Muscle layer of colon (tissue), 2 donors: ENCODE measurements at regions not wholly inside any gene's neighbourhood (a gene's known extent, or its start where the extent isn't known, plus 50 kb on each side); places are given as distances from the start of the nearest gene placed in this dataset.

Experiments used
- H3K27ac ChIP-seq: one replicate; pipeline ENCODE4 v1.7.0; 2013; ENCODE audit warnings: low read depth, mild to moderate bottlenecking, low read length, moderate library complexity
- H3K27me3 ChIP-seq, 2 donors: one replicate each; pipeline ENCODE4 v1.7.0; 2013; ENCODE audit warnings: low read length in 2 of 2, mild to moderate bottlenecking in 2 of 2; ENCODE audit not compliant: insufficient read depth in 2 of 2, control insufficient read depth in 1 of 2
- H3K36me3 ChIP-seq: one replicate; pipeline ENCODE4 v1.7.0; 2013; ENCODE audit warnings: mild to moderate bottlenecking, low read length; ENCODE audit not compliant: insufficient read depth
- H3K4me1 ChIP-seq: one replicate; pipeline ENCODE4 v1.7.0; 2013; ENCODE audit warnings: mild to moderate bottlenecking, low read length; ENCODE audit not compliant: insufficient read depth
- H3K4me3 ChIP-seq, 2 donors: one replicate each; pipeline ENCODE4 v1.7.0; 2013; ENCODE audit warnings: low read length in 2 of 2, low read depth in 1 of 2, mild to moderate bottlenecking in 1 of 2, moderate library complexity in 1 of 2
- H3K9ac ChIP-seq: one replicate; pipeline ENCODE4 v1.7.0; 2013; ENCODE audit warnings: low read length
- H3K9me3 ChIP-seq: one replicate; pipeline ENCODE4 v1.7.0; 2013; ENCODE audit warnings: mild to moderate bottlenecking, low read length
- donor health status: abdominal sarcoma.
- donor health status: Adenocarcinoma of cecum.

GRCh38 chr6:22099231-22099630, 197.6 kb downstream of the PRL start:
- Histone ChIP-seq H3K27me3 (no peaks in the 10 kb centered on the region), H3K27ac (no peak overlapping the region), H3K36me3 (no peaks in the 10 kb centered on the region), H3K9ac (no peak overlapping the region), H3K9me3 (no peaks in the 10 kb centered on the region), H3K4me3 (no peak overlapping the region), H3K4me1 (peaks cover 6% of the 10 kb centered on the region)

- H3K9ac ChIP-seq = no peak overlapping the region
- no peak overlapping the region for H3K27ac ChIP-seq
- no peak overlapping the region for H3K4me3 ChIP-seq
- H3K36me3 ChIP-seq = no peaks in the 10 kb centered on the region
- H3K4me1 ChIP-seq = peaks cover 6% of the 10 kb centered on the region
- no peaks in the 10 kb centered on the region for H3K9me3 ChIP-seq
- no peaks in the 10 kb centered on the region for H3K27me3 ChIP-seq
Observed at GRCh38 chr6:22099923-22100322, 196.9 kb downstream of the PRL start.

GRCh38 chr6:22101163-22101562, 195.7 kb downstream of the PRL start:
- H3K36me3 ChIP-seq = no peaks in the 10 kb centered on the region
- no peak overlapping the region for H3K4me3 ChIP-seq
- H3K27me3 ChIP-seq = no peaks in the 10 kb centered on the region
- H3K4me1 ChIP-seq = peaks cover 6% of the 10 kb centered on the region
- no peak overlapping the region for H3K27ac ChIP-seq
- H3K9me3 ChIP-seq = no peaks in the 10 kb centered on the region
- no peak overlapping the region for H3K9ac ChIP-seq

DNA sequence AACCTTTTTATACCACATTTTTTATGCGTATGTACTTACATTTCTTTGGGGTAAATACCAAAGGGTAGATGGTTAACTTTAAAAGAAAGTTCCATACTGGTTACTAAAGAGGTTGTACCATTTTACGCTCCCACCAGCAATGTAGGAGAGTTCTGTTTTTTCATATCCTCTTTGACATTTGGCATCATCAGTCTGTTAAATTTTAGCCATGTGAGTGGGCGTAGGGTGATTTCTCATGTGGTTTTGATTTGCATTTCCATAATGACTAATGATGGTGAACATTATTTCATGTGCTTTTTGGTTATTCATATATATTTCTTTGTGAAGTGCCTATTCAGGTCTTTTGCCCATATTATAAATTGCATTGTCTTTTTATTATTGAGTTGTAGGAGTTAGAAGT, 194.2 kb downstream of the PRL start:
- H3K4me3 ChIP-seq = no peak overlapping the region
- H3K4me1 ChIP-seq = peaks cover 6% of the 10 kb centered on the region
- H3K36me3 ChIP-seq = no peaks in the 10 kb centered on the region
- no peaks in the 10 kb centered on the region for H3K9me3 ChIP-seq
- H3K27me3 ChIP-seq = no peaks in the 10 kb centered on the region
- H3K9ac ChIP-seq = no peak overlapping the region
- H3K27ac ChIP-seq = no peak overlapping the region

DNA sequence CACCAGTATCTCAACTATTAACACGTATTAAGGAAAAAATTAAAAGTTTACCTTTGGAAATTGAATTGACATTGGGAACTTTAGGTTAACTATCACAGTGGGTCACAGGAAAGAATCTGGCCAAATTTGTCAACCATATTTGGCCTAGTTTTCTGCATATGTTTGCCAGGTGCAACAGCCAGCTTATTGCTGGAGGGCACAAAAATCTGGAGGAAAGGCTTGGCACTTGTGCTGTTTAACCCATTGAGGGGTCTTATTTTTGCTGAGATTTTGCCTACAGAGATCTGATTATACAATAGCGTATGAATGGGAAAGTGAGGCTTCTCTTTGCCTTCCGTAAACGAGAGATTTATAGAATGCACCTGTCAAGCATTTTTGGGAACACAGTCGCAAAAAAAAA, 190.4 kb downstream of the PRL start:
- H3K4me3 ChIP-seq = no peak overlapping the region
- no peaks in the 10 kb centered on the region for H3K9me3 ChIP-seq
- H3K4me1 ChIP-seq = no peaks in the 10 kb centered on the region
- H3K9ac ChIP-seq = no peak overlapping the region
- H3K27me3 ChIP-seq = no peaks in the 10 kb centered on the region
- H3K27ac ChIP-seq = no peak overlapping the region
- H3K36me3 ChIP-seq = peaks cover 6% of the 10 kb centered on the region

DNA sequence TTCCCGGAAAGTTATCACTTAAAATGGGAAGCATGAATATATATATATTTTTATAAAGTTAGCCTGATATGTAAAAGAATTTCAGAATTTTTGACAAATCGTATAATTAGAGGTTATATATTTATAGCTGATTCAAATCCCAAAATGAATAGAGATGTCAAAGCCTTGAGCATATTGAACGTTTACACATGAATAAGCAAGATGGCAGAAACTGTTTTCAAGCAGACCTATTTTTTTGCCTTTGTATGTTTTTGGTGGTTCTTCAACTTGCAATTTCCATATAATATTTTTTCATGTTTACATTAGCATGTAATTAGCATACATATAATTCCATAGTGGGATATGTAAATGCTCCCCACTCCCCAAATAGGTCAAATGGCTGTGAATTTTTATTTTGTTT, 189.9 kb downstream of the PRL start:
- Histone ChIP-seq H3K4me3 (no peak overlapping the region), H3K4me1 (no peaks in the 10 kb centered on the region), H3K27ac (no peak overlapping the region), H3K9ac (no peak overlapping the region), H3K36me3 (peaks cover 6% of the 10 kb centered on the region), H3K27me3 (no peaks in the 10 kb centered on the region), H3K9me3 (no peaks in the 10 kb centered on the region)

DNA sequence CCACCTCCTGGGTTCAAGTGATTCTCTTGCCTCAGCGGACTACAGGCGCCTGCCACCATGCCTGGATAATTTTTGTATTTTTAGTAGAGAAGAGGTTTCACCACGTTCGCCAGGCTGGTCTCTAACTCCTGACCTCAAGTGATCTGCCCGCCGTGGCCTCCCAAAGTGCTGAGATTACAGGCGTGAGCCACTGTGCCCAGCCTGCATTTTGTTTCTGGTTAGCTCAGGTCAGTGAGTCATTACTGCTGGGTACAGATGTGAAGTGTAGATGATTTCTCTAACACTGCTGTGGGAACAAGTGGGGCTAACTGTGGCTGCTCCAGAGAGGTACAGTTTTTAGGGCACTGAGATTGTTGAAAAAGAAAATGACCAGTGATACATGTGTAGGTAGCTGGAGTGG, 188.6 kb downstream of the PRL start:
- H3K9me3 ChIP-seq = no peaks in the 10 kb centered on the region
- H3K27ac ChIP-seq = no peak overlapping the region
- H3K36me3 ChIP-seq = peaks cover 6% of the 10 kb centered on the region
- H3K4me1 ChIP-seq = no peaks in the 10 kb centered on the region
- no peak overlapping the region for H3K9ac ChIP-seq
- no peak overlapping the region for H3K4me3 ChIP-seq
- no peaks in the 10 kb centered on the region for H3K27me3 ChIP-seq

GRCh38 chr6:22110061-22110460, 186.8 kb downstream of the PRL start:
- Histone ChIP-seq H3K36me3 (peaks cover 6% of the 10 kb centered on the region), H3K4me1 (no peaks in the 10 kb centered on the region), H3K9me3 (no peaks in the 10 kb centered on the region)

DNA sequence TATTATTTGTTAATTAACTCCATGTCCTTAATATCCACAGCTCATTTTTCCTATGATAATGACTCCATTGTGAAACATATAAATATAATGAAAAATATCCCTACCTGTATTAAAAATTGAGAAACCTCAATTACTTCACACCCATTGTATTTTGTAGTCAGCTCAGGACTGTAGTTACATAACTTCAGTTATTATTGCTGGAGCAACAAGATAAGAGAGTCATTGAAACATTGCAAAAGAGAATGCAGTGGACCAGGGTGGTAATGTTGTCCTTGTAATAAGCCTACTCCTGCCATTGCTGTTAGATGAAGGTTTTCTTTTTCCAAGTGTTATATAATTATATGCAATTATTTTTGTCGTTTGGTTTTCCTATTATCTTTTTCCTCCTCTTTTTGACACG, 184.4 kb downstream of the PRL start:
- Histone ChIP-seq H3K36me3 (peaks cover 6% of the 10 kb centered on the region), H3K27me3 (no peaks in the 10 kb centered on the region), H3K9ac (no peak overlapping the region), H3K4me3 (no peak overlapping the region), H3K27ac (no peak overlapping the region), H3K9me3 (no peaks in the 10 kb centered on the region), H3K4me1 (no peaks in the 10 kb centered on the region)

More at GRCh38 chr6:22110061-22110460, 186.8 kb downstream of the PRL start:
- H3K4me3 ChIP-seq = no peak overlapping the region
- H3K27me3 ChIP-seq = no peaks in the 10 kb centered on the region
- H3K27ac ChIP-seq = no peak overlapping the region
- H3K9ac ChIP-seq = no peak overlapping the region

DNA sequence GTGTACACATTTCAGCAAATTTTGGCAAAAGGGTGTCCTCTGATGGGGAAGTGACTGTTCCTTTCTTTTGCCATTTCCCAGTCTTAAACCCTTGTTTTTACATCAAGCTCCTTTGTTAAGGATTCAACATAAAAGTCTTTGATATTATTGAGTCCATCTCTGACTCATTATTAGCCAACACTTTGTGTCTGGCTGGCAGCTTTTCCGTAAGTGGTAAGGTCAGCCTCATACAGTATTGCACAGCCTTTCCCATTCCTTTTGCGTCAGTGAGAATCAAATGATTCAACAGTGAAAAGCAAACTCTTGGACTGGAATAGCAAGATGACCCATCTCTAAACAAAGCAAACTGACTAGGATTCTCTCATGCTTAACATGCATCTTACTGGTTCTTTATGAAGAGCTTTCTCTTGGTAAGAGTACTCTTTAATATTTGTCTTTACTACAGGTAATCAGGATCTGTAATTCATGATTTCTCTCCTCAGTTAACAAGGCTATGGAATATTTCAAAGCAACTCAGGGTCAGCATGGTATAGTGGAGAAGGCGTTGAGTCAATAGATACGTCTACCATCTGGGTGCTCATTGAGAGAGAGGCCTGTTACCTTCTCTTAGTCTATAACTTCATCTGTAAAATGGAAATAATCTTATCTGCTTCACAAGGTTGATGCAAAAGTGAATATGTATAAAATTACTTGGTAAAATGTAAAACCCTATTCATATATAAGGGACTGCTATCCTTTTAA, 183.6 kb downstream of the PRL start:
- H3K27ac ChIP-seq = no peak overlapping the region
- no peak overlapping the region for H3K4me3 ChIP-seq
- peaks cover 6% of the 10 kb centered on the region for H3K36me3 ChIP-seq
- H3K4me1 ChIP-seq = no peaks in the 10 kb centered on the region
- no peaks in the 10 kb centered on the region for H3K9me3 ChIP-seq
- H3K27me3 ChIP-seq = no peaks in the 10 kb centered on the region
- no peak overlapping the region for H3K9ac ChIP-seq

DNA sequence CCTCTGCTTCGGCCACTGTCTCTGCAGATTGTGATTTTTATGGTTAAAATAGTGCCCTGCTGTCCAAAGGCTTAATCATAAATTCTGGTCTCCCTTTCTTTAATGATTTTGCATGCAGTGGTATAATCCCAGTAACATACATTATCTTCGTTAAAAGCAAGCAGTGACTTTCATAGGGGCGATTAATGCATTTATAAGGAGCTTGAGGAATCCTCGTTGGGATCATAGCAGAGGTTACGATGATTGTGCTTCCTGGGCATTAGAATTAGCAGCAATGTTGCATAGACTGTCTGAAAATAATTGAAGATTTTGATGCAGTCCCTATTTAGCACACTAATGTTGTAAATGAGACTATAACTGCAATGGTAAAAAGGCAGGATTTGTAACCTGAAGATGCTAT, 181.3 kb downstream of the PRL start:
- H3K9ac ChIP-seq = no peak overlapping the region
- H3K4me1 ChIP-seq = no peaks in the 10 kb centered on the region
- H3K4me3 ChIP-seq = no peak overlapping the region
- no peak overlapping the region for H3K27ac ChIP-seq
- H3K27me3 ChIP-seq = no peaks in the 10 kb centered on the region
- H3K9me3 ChIP-seq = no peaks in the 10 kb centered on the region
- peaks cover 5% of the 10 kb centered on the region for H3K36me3 ChIP-seq

DNA sequence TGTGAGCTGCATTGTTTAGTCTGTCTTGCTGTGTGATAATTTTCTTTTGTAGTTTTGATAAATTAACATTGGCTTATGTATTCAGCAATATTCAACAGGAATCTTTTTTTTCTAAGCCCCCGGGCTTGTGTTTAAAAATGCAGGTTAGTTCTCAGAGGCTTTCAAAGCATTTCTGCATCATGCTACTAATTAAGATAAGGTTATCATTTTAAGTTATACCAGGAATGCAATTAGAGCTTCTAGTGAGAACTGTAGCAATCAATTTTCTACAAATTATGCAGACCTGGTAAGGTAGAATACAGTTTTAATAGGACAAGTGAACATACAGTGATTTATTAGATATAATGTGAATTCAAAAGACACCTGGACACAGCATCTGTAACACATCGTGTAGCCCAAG, 179.2 kb downstream of the PRL start:
- H3K27ac ChIP-seq = no peak overlapping the region
- H3K4me3 ChIP-seq = no peak overlapping the region
- H3K9ac ChIP-seq = no peak overlapping the region
- H3K4me1 ChIP-seq = no peaks in the 10 kb centered on the region
- H3K36me3 ChIP-seq = no peaks in the 10 kb centered on the region
- no peaks in the 10 kb centered on the region for H3K9me3 ChIP-seq
- no peaks in the 10 kb centered on the region for H3K27me3 ChIP-seq
